ENCODE measurements at regions not wholly inside any gene's neighbourhood (a gene's known extent, or its start where the extent isn't known, plus 50 kb on each side); places are given as distances from the start of the nearest gene placed in this dataset.
A peak's percentile ranks its signal among the peaks of the same experiment; 100 is the strongest.

- ChIA-PET POLR2A (ENCODE audit: low non-redundant PET) (no interaction called here), CTCF (no interaction called here)
- TF ChIP-seq CTCF (conservative IDR thresholded peaks at IDR 0.05; ENCODE audit: low read depth, low read length) (no peak), EZH2 (IDR thresholded peaks at IDR 0.05; ENCODE audit: borderline replicate concordance, low read depth, low read length, poor library complexity, severe bottlenecking) (no peak)
- no TSS peak for BruUV-seq (replicated peaks)
- DNase-seq (ENCODE audit: low spot score) = no peak
- Histone ChIP-seq H3K4me1 (ENCODE audit: insufficient read depth, low read length, poor library complexity, severe bottlenecking) (no peaks in the 10 kb centered on the region), H3K27me3 (replicated peaks; ENCODE audit: insufficient read depth, low read depth, low read length, poor library complexity) (no peaks in the 10 kb centered on the region), H3K27ac (ENCODE audit: low read depth, low read length, poor library complexity, severe bottlenecking) (no peak overlapping the region), H3K9me3 (ENCODE audit: low read depth, low read length, poor library complexity, severe bottlenecking) (no peaks in the 10 kb centered on the region), H3K4me3 (ENCODE audit: low read depth, low read length, poor library complexity, severe bottlenecking) (no peak overlapping the region), H3K36me3 (ENCODE audit: insufficient read depth, low read length, poor library complexity, severe bottlenecking) (no peaks in the 10 kb centered on the region)
- intact Hi-C loops (cut with micrococcal nuclease; ENCODE audit: unreplicated experiment) = no loop called here
These were observed 112.1 kb upstream of the MB21D2 start for GRCh38 chr3:193029800-193030199.

- ChIA-PET CTCF (no interaction called here), POLR2A (ENCODE audit: low non-redundant PET) (no interaction called here)
- intact Hi-C loops (cut with micrococcal nuclease; ENCODE audit: unreplicated experiment) = no loop called here
- BruUV-seq (replicated peaks) = no TSS peak
- Histone ChIP-seq H3K9me3 (ENCODE audit: low read depth, low read length, poor library complexity, severe bottlenecking) (no peaks in the 10 kb centered on the region), H3K27ac (ENCODE audit: low read depth, low read length, poor library complexity, severe bottlenecking) (no peak overlapping the region), H3K36me3 (ENCODE audit: insufficient read depth, low read length, poor library complexity, severe bottlenecking) (no peaks in the 10 kb centered on the region), H3K4me3 (ENCODE audit: low read depth, low read length, poor library complexity, severe bottlenecking) (no peak overlapping the region), H3K4me1 (ENCODE audit: insufficient read depth, low read length, poor library complexity, severe bottlenecking) (no peaks in the 10 kb centered on the region), H3K27me3 (replicated peaks; ENCODE audit: insufficient read depth, low read depth, low read length, poor library complexity) (no peaks in the 10 kb centered on the region)
- DNase-seq (ENCODE audit: low spot score) = peak; percentile 54
- no peak for TF ChIP-seq EZH2 (IDR thresholded peaks at IDR 0.05; ENCODE audit: borderline replicate concordance, low read depth, low read length, poor library complexity, severe bottlenecking)
- no peak for TF ChIP-seq CTCF (conservative IDR thresholded peaks at IDR 0.05; ENCODE audit: low read depth, low read length)
These were observed 112.6 kb upstream of the MB21D2 start for GRCh38 chr3:193030276-193030675.

GRCh38 chr3:193031911-193032310 is 114.3 kb upstream of the MB21D2 start:
- Histone ChIP-seq H3K4me3 (ENCODE audit: low read depth, low read length, poor library complexity, severe bottlenecking) (no peak overlapping the region), H3K9me3 (ENCODE audit: low read depth, low read length, poor library complexity, severe bottlenecking) (no peaks in the 10 kb centered on the region), H3K27ac (ENCODE audit: low read depth, low read length, poor library complexity, severe bottlenecking) (no peak overlapping the region), H3K4me1 (ENCODE audit: insufficient read depth, low read length, poor library complexity, severe bottlenecking) (no peaks in the 10 kb centered on the region), H3K36me3 (ENCODE audit: insufficient read depth, low read length, poor library complexity, severe bottlenecking) (no peaks in the 10 kb centered on the region), H3K27me3 (replicated peaks; ENCODE audit: insufficient read depth, low read depth, low read length, poor library complexity) (no peaks in the 10 kb centered on the region)
- intact Hi-C loops (cut with micrococcal nuclease; ENCODE audit: unreplicated experiment) = no loop called here
- DNase-seq (ENCODE audit: low spot score) = no peak
- BruUV-seq (replicated peaks) = no TSS peak
- TF ChIP-seq CTCF (conservative IDR thresholded peaks at IDR 0.05; ENCODE audit: low read depth, low read length) (no peak), EZH2 (IDR thresholded peaks at IDR 0.05; ENCODE audit: borderline replicate concordance, low read depth, low read length, poor library complexity, severe bottlenecking) (no peak)
- CTCF ChIA-PET = no interaction called here
- POLR2A ChIA-PET (ENCODE audit: low non-redundant PET) = no interaction called here

All from A673 (cell line).